Sigmoid colon (tissue), 6 donors: ENCODE measurements at regions not wholly inside any gene's neighbourhood (a gene's known extent, or its start where the extent isn't known, plus 50 kb on each side); places are given as distances from the start of the nearest gene placed in this dataset.

Experiments used
- DNase-seq: peaks from one replicate; pipeline ENCODE4 v3.0.0-alpha.2; 2019
- H3K27ac ChIP-seq, 4 donors: fragments of 200-600 bp; sonication (generic); one replicate each; pipeline ENCODE4 v1.5.1; 2016 to 2019; ENCODE audit warnings: mild to moderate bottlenecking in 1 of 4
- H3K27me3 ChIP-seq, 3 donors: fragments of 200-600 bp; sonication (generic); one replicate each; pipeline ENCODE4 v1.5.1; 2019; ENCODE audit warnings: mild to moderate bottlenecking in 1 of 3
- H3K36me3 ChIP-seq, 4 donors: fragments of 200-600 bp; sonication (generic); one replicate each; pipeline ENCODE4 v1.5.1; 2016 to 2019
- H3K4me1 ChIP-seq, 4 donors: fragments of 200-600 bp; sonication (generic); one replicate each; pipeline ENCODE4 v1.5.1; 2017 to 2019
- H3K4me3 ChIP-seq, 4 donors: fragments of 200-600 bp; sonication (generic); one replicate each; pipeline ENCODE4 v1.5.1; 2017 to 2019; ENCODE audit warnings: mild to moderate bottlenecking in 2 of 4, moderate library complexity in 1 of 4
- H3K9me3 ChIP-seq, 4 donors: fragments of 200-600 bp in 3 of 4; sonication (generic) in 3 of 4; one replicate each; pipeline versions ENCODE4 v1.5.1 to v1.6.1; 2013 to 2019
- EP300 ChIP-seq, 4 donors: sonication (generic); formaldehyde crosslinking; IDR thresholded peaks; one replicate each; pipeline ENCODE4 v1.6.1; 2017; ENCODE audit warnings: antibody characterized with exemption in 4 of 4
- POLR2A ChIP-seq, 2 donors: fragments of 450-650 bp; IDR thresholded peaks; one replicate each; pipeline ENCODE4 v1.6.1; 2016; ENCODE audit warnings: antibody characterized with exemption in 2 of 2, mild to moderate bottlenecking in 2 of 2, moderate library complexity in 2 of 2
- POLR2AphosphoS5 ChIP-seq, 4 donors: sonication (generic); formaldehyde crosslinking; IDR thresholded peaks; one replicate each; pipeline ENCODE4 v1.6.1; 2017; ENCODE audit warnings: antibody characterized with exemption in 4 of 4
- WGBS, 2 donors: extraction: QIAGEN DNeasy Blood & Tissue Kit; methylation state at CpG; one replicate each; pipeline ENCODE4 v1.1.7; 2013; 5-methylcytosine and 5-hydroxymethylcytosine counted together
- intact Hi-C: fragments of 100-400 bp; cut with DNase I; formaldehyde crosslinking; loops from one replicate; pipeline ENCODE4 v1.15.1; 2023
- TF ChIP-seq, protein P1 (sequence below), 4 experiments: fragments of 450-650 bp in 3 of 4; fragments of 200-600 bp in 1 of 4; IDR thresholded peaks; one replicate each; pipeline ENCODE4 v1.5.1; 2016 to 2019; ENCODE audit warnings: antibody characterized with exemption in 4 of 4, mild to moderate bottlenecking in 3 of 4, moderate library complexity in 2 of 4
- donor health status: healthy with polysubstance abuse.
- donor health status: healthy.

DNA sequence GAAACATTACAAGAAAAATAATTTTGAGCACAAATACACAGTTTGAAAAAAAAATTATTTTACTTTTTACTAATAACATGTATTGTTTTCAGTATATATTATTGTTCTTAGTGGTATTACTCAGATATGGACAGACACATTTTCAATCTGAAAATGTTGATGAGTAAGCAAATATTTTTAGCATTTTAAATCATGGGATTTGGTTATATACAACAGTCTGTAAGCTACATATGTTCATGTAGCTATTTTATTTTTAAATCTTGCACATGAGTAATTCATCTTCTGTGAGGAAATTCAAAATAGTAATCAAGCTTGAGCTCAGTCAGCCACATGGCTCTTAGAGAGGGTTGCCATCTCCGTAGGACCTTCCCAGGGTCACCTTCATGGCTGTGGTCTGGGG, 471.9 kb downstream of the QKI start:
- H3K4me1 ChIP-seq = no peaks in the 10 kb centered on the region

DNA sequence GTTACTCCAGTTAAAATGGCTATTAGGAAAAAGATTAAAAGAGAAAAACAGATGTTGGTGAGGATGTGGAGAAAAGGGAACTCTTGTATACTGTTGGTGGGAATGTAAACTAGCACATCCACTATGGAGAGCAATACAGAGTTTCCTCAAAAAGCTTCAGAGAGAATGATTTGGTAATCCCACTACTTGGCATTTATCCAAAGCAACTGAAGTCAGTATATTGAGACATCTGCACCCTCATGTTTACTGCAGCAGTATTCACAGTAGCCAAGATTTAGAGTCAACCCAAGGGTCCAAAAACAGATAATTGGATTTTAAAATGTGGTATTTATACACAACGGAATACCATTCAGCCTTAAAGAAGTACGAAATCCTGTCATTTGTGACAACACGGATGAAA, 469.5 kb downstream of the QKI start:
- intact Hi-C loops = no loop called here
- no peaks in the 10 kb centered on the region for H3K4me1 ChIP-seq
- no peak overlapping the region for H3K4me3 ChIP-seq
- H3K36me3 ChIP-seq = no peaks in the 10 kb centered on the region
- DNase-seq = no peak
- 83 to 89% methylated on average over 3 of the region's 3 CpGs for WGBS, 2 donors
- H3K27ac ChIP-seq = no peak overlapping the region
- no peaks in the 10 kb centered on the region for H3K27me3 ChIP-seq
- TF ChIP-seq EP300 (IDR thresholded peaks at IDR 0.05) = no peak
- no peaks in the 10 kb centered on the region for H3K9me3 ChIP-seq

More for the DNA sequence above, 471.9 kb downstream of the QKI start:
- intact Hi-C loops = no loop called here
- no peaks in the 10 kb centered on the region for H3K9me3 ChIP-seq
- TF ChIP-seq, protein P1, sequence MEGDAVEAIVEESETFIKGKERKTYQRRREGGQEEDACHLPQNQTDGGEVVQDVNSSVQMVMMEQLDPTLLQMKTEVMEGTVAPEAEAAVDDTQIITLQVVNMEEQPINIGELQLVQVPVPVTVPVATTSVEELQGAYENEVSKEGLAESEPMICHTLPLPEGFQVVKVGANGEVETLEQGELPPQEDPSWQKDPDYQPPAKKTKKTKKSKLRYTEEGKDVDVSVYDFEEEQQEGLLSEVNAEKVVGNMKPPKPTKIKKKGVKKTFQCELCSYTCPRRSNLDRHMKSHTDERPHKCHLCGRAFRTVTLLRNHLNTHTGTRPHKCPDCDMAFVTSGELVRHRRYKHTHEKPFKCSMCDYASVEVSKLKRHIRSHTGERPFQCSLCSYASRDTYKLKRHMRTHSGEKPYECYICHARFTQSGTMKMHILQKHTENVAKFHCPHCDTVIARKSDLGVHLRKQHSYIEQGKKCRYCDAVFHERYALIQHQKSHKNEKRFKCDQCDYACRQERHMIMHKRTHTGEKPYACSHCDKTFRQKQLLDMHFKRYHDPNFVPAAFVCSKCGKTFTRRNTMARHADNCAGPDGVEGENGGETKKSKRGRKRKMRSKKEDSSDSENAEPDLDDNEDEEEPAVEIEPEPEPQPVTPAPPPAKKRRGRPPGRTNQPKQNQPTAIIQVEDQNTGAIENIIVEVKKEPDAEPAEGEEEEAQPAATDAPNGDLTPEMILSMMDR (IDR thresholded peaks at IDR 0.05) = no peak
- TF ChIP-seq POLR2A (IDR thresholded peaks at IDR 0.05) (no peak), POLR2AphosphoS5 (IDR thresholded peaks at IDR 0.05) (no peak), EP300 (IDR thresholded peaks at IDR 0.05) (no peak)
- no peak for DNase-seq
- H3K27me3 ChIP-seq = no peaks in the 10 kb centered on the region
- H3K4me3 ChIP-seq = no peak overlapping the region
- 79 to 86% methylated on average over 1 of the region's 1 CpG for WGBS, 2 donors
- no peak overlapping the region for H3K27ac ChIP-seq
- no peaks in the 10 kb centered on the region for H3K36me3 ChIP-seq

DNA sequence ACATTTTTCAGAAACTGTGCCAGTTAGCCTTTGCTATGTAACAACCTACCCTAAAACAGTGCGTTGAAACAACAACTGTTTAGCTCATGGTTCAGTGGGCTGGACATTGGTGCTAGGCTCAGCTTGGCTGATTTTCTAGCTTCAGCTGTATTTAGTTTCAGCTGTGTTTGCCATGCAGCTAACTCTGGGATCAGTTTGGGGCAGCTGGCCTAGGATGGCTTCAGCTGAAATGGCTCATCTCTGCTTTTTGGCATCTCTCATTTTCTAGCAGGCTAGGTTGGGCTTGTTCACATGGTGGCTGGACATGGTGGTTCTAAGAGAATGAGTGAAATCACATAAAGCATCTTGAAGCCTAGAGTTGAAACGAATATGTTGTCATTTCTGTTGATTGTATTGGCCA, 464.2 kb downstream of the QKI start:
- 48 to 73% methylated on average over 2 of the region's 2 CpGs for WGBS, 2 donors
- DNase-seq = no peak
- no peak overlapping the region for H3K4me3 ChIP-seq
- H3K9me3 ChIP-seq = no peaks in the 10 kb centered on the region
- no peaks in the 10 kb centered on the region for H3K4me1 ChIP-seq
- no peak overlapping the region for H3K27ac ChIP-seq
- no peak for TF ChIP-seq POLR2AphosphoS5 (IDR thresholded peaks at IDR 0.05)
- TF ChIP-seq POLR2A (IDR thresholded peaks at IDR 0.05) = no peak
- TF ChIP-seq, protein P1 (IDR thresholded peaks at IDR 0.05) = no peak
- no peak for TF ChIP-seq EP300 (IDR thresholded peaks at IDR 0.05)
- H3K36me3 ChIP-seq = no peaks in the 10 kb centered on the region
- intact Hi-C loops = no loop called here
- no peaks in the 10 kb centered on the region for H3K27me3 ChIP-seq

DNA sequence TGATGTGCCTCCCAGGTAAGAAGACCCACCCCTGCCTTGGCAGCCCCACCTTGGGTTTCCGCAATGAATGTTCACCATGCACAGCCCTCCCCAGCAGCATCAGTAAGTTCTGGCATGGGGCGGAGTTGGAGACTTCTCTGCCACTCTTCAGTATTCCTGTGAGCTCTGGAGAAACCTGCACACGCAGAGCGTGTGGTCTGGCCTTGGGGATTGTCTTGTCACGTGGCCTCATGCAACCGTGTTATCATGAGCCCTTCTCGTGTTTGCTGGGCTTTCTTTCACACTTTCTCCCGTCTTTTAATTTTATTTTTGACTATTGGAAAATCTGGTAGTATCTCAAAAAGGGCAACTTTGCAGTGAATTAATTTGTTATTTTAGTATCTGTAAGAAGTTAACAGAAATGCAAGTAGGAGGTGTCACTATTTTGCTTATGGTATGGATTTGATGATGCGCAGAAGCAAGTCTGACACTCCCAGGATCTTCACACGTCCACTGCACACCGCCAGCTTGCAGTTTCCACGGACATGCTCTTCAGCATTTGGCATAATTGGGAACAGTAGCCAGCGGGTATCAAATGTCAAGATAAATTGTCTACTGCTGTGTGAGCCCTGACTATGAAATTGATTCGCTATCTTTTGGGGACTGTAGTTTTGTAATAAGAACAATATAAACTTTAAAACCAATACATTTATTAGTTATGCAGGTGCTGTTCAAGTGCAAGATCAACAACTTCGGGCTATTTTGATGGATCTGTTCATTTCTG, 463.5 kb downstream of the QKI start:
- Histone ChIP-seq H3K4me3 (no peak overlapping the region), H3K27me3 (no peaks in the 10 kb centered on the region), H3K4me1 (no peaks in the 10 kb centered on the region), H3K36me3 (no peaks in the 10 kb centered on the region), H3K27ac (no peak overlapping the region), H3K9me3 (no peaks in the 10 kb centered on the region)
- no peak for DNase-seq
- intact Hi-C loops = no loop called here
- WGBS, 2 donors = 87% methylated on average over 15 of the region's 15 CpGs
- TF ChIP-seq POLR2A (IDR thresholded peaks at IDR 0.05) (no peak), POLR2AphosphoS5 (IDR thresholded peaks at IDR 0.05) (no peak), EP300 (IDR thresholded peaks at IDR 0.05) (no peak)
- TF ChIP-seq, protein P1 (IDR thresholded peaks at IDR 0.05) = no peak

DNA sequence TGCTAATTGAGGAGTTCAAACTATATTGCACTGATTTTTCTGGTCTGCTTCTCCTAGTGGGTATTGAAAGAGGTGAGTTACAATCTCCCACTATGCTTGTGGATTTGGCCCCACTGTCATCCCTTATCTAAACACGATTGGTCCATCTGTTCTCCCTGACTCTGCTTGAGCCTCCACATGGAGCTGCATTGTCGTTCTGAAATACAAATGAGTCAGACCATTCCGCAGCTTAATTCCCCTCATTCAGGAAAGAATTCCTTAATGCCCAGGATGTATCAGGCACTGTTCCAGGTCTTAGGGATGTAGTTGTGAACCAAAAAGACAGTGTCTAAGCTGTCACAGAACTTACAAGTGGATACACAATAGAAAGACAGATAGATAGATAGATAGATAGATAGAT, 461.9 kb downstream of the QKI start:
- Histone ChIP-seq H3K27ac (no peak overlapping the region), H3K9me3 (no peaks in the 10 kb centered on the region), H3K4me1 (no peaks in the 10 kb centered on the region), H3K4me3 (no peak overlapping the region), H3K27me3 (no peaks in the 10 kb centered on the region), H3K36me3 (no peaks in the 10 kb centered on the region)
- TF ChIP-seq, protein P1 (IDR thresholded peaks at IDR 0.05) = no peak
- no peak for TF ChIP-seq POLR2AphosphoS5 (IDR thresholded peaks at IDR 0.05)
- TF ChIP-seq EP300 (IDR thresholded peaks at IDR 0.05) = no peak
- no peak for TF ChIP-seq POLR2A (IDR thresholded peaks at IDR 0.05)
- WGBS, 2 donors = 83 to 86% methylated on average over 3 of the region's 3 CpGs
- no peak for DNase-seq
- intact Hi-C loops = no loop called here
